MM.1S (cell line): ENCODE measurements at regions not wholly inside any gene's neighbourhood (a gene's known extent, or its start where the extent isn't known, plus 50 kb on each side); places are given as distances from the start of the nearest gene placed in this dataset.

Experiments used
- CTCF ChIP-seq: fragments of 300-600 bp; sonication (generic); IDR thresholded peaks from 2 replicates; pipeline ENCODE4 v1.5.1; 2016; ENCODE audit warnings: antibody characterized with exemption, low read length, mixed read lengths
- EZH2 ChIP-seq: fragments of 300-600 bp; sonication (generic); optimal IDR thresholded peaks from 2 replicates; pipeline ENCODE3; 2017; ENCODE audit warnings: low read depth, mild to moderate bottlenecking, antibody characterized with exemption, low read length, mixed read lengths
- EZH2phosphoT487 ChIP-seq: fragments of 300-600 bp; sonication (generic); IDR thresholded peaks from 2 replicates; pipeline ENCODE4 v1.6.1; 2018; ENCODE audit warnings: antibody characterized with exemption, low read length

- TF ChIP-seq EZH2 = no peak
- no peak for TF ChIP-seq CTCF
- no peak for TF ChIP-seq EZH2phosphoT487
Measured at GRCh38 chr7:36016648-36017047, 136.4 kb upstream of the EEPD1 start.
